ENCODE measurements at regions not wholly inside any gene's neighbourhood (a gene's known extent, or its start where the extent isn't known, plus 50 kb on each side); places are given as distances from the start of the nearest gene placed in this dataset.
A peak's percentile ranks its signal among the peaks of the same experiment; 100 is the strongest.

DNA sequence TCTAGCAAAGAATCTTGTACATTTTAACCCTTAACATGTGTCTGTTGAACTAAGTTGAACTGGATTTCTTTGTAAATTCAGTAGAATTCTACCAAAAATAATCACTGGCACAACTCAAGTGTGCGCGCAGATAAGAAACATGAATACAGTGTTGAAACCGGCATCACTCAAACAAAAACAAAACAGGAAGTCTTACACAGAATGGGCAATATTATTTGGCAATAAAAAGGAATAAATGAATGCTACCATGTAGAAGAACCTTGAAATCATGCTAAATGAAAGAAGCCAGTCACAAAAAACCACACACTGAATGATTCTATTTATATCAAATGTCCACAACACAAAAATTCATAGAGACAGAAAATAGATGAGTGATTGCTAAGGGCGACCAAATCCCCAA lies 102.9 kb upstream of the ZFHX3 start:
- H3K4me3 ChIP-seq (ENCODE audit: low read depth, low read length), result no peak overlapping the region
- TF ChIP-seq, protein P1, sequence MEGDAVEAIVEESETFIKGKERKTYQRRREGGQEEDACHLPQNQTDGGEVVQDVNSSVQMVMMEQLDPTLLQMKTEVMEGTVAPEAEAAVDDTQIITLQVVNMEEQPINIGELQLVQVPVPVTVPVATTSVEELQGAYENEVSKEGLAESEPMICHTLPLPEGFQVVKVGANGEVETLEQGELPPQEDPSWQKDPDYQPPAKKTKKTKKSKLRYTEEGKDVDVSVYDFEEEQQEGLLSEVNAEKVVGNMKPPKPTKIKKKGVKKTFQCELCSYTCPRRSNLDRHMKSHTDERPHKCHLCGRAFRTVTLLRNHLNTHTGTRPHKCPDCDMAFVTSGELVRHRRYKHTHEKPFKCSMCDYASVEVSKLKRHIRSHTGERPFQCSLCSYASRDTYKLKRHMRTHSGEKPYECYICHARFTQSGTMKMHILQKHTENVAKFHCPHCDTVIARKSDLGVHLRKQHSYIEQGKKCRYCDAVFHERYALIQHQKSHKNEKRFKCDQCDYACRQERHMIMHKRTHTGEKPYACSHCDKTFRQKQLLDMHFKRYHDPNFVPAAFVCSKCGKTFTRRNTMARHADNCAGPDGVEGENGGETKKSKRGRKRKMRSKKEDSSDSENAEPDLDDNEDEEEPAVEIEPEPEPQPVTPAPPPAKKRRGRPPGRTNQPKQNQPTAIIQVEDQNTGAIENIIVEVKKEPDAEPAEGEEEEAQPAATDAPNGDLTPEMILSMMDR (IDR thresholded peaks at IDR 0.05; ENCODE audit: low read depth, low read length), result no peak

DNA sequence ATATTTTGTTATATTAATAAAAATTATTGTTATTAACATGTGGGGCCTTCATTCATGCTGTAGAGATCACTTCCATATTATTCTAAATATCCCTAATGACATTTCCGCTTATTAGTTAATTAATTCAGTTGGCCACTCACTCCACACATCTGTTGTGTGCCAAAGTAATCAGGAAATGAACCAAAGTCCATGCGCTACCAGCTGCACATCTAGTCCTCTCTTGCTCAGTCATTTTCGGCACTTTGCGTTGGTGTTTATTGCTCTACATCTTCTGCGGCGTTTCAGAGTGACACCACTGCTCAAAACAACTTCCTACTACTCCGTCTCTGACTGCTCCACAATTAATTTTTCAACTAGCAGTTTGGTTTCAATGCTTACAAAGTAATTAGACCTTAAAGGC lies 101.4 kb upstream of the ZFHX3 start:
- TF ChIP-seq, protein P1 (IDR thresholded peaks at IDR 0.05; ENCODE audit: low read depth, low read length), result no peak
- no peak overlapping the region for H3K4me3 ChIP-seq (ENCODE audit: low read depth, low read length)

DNA sequence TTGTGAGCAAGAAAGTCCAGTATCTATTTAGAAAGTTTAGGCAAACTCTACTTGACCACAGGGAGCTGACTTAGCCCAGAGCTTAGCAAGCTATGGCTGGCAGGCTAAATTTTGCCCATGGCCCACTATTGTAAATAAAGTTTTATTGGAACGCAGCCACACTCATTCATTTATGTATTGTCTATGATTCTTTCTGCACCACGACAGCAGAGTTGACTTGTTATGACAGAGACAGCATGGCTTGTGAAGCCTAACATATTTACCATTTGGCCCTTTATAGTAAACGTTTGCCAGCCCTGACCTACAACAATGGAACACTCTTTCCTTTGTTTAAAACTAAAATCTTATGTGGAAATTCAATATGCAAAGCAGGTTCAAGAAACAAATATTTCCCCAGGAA lies 100.0 kb upstream of the ZFHX3 start:
- H3K4me3 ChIP-seq (ENCODE audit: low read depth, low read length), result no peak overlapping the region
- TF ChIP-seq, protein P1 (IDR thresholded peaks at IDR 0.05; ENCODE audit: low read depth, low read length), result no peak

DNA sequence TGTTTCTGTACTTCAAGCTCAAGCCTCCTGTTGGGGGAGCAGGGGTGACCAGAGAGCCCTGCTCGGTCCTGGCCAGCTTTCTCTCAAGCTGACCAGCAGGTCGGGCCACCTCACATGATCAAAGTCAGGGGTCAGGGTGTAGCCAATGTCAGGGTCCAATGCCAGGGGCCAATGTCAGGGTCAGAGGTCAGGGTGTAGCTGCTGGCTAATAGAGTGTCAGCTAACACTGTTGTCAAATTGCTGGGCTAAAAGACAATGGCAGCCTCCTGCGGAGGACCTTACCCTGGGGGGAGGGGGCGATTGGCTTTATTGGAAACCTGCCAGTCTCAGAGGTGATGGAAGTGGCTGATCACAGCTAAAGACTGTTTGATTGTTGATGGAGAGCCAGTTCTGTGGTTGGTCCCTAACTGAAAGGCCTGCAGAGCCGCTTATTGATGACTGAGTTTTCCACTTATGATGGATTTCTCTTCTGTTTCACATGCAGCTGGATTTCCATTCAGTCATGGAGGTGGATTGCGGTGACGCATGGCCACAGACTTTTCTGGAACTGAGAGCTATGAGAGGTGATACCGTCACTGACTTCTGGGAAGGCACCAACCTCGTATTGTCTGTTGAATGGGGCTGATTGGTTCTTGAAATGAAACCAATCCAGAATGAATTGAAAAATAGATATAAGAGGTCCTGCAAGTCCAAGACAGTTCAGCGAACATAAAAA lies 97.4 kb upstream of the ZFHX3 start:
- TF ChIP-seq, protein P1 (IDR thresholded peaks at IDR 0.05; ENCODE audit: low read depth, low read length), result no peak
- H3K4me3 ChIP-seq (ENCODE audit: low read depth, low read length), result no peak overlapping the region

DNA sequence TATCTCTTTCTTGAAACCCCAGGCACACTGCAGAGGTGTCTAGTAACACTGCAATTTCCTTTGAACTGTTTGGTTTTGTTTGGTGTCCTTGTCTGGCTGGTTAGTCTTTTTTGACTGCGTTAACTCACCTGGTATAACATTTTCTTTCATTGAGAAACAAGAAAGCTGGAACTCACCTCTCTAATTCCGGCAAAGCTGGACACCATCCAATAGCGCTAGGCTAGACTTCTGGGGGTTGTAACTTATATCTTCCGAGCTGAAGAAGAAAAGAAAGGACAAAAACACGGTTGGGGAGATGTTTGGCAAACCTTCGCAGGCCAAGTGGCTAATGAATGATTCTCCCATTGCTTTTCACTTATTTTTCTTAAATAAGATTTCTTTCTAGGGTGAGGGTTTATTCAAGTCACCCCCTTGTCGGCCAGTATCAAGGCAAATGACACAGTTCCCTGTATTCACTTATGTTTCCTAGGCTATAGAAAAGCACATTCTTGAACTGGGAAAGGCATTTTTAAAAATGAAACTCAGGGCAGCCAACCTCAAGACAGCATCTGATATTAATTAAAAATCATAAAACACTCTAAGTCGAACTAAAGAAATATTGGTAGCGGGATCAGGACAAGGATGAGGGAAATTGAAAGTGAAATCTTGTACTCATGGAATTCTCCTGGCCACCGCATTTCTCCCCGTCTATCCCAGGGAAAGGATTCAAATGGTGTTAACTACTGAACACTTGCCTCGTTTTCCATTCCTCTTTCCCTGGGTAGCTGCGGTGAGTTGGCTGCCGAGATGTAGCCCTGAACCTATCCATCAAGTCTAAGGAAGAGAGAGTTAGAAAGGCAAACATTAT lies 95.9 kb upstream of the ZFHX3 start:
- TF ChIP-seq, protein P1 (IDR thresholded peaks at IDR 0.05; ENCODE audit: low read depth, low read length), result no peak
- peak overlapping the region; percentile 50 for H3K4me3 ChIP-seq (ENCODE audit: low read depth, low read length)

DNA sequence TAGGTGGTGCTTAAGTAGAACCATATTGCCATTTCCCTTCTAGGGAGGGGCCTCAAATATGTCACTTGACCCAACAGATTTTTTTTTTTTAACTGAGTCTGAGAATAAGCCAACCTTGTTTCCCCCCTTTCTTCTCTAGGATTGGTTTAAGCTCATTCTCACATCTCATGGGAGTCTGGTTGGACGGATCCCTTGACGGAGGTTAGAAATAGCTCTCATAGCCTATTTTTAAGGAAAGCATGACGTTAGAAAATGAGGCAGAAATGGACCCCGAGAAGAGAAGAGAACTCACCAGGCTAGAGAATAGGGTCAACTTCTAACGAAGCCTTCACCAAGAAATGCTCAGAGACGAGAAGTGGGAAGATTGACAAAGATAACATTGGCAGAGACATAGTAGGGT lies 95.1 kb upstream of the ZFHX3 start:
- H3K4me3 ChIP-seq (ENCODE audit: low read depth, low read length), result no peak overlapping the region
- TF ChIP-seq, protein P1 (IDR thresholded peaks at IDR 0.05; ENCODE audit: low read depth, low read length), result no peak

All from WI38 (cell line).